GM23248 (cell line): ENCODE measurements at regions not wholly inside any gene's neighbourhood (a gene's known extent, or its start where the extent isn't known, plus 50 kb on each side); places are given as distances from the start of the nearest gene placed in this dataset.

Source experiments
- EZH2 ChIP-seq: fragments of 200-600 bp; sonication (generic); IDR thresholded peaks from 2 replicates; pipeline ENCODE4 v1.6.1; 2018; ENCODE audit warnings: antibody characterized with exemption, mild to moderate bottlenecking; ENCODE audit not compliant: insufficient read depth, poor library complexity, severe bottlenecking
- EZH2phosphoT487 ChIP-seq: fragments of 200-600 bp; sonication (generic); IDR thresholded peaks from 2 replicates; pipeline ENCODE4 v1.6.1; 2018; ENCODE audit warnings: antibody characterized with exemption, moderate library complexity, mild to moderate bottlenecking, low read depth; ENCODE audit not compliant: insufficient read depth

DNA sequence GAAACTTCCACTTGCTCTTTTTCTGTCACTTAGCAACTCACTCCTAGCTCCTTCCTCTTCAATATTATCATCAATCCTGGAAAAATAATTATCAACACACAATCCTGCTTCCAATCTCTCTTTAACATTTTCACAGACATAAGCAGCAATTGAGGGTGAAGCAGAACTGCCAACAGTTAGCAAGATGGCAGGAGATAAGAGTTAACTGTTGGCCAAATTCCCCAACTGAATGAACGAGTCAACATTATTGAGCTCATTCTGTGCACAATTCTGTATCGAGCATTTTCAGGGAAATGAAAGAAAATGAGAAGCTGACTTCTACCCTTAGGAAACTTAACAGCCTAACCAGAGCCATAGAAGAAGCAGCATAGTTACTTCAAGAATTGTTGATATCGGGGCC lies 152.0 kb downstream of the KCNA5 start:
- no peak for TF ChIP-seq EZH2
- no peak for TF ChIP-seq EZH2phosphoT487
